BE2C (cell line): ENCODE measurements at regions not wholly inside any gene's neighbourhood (a gene's known extent, or its start where the extent isn't known, plus 50 kb on each side); places are given as distances from the start of the nearest gene placed in this dataset.

Experiments used
- DNase-seq: peaks from one replicate; pipeline ENCODE4 v3.0.0-alpha.2; 2020
- H3K27me3 ChIP-seq: fragments of 250-450 bp; sonication (Bioruptor Pico); 2 replicates; pipeline ENCODE4 v1.5.1; 2020; ENCODE audit warnings: mild to moderate bottlenecking
- H3K36me3 ChIP-seq: fragments of 250-450 bp; sonication (Bioruptor Pico); 2 replicates; pipeline ENCODE4 v1.5.1; 2020; ENCODE audit warnings: mild to moderate bottlenecking
- H3K4me1 ChIP-seq: fragments of 250-450 bp; sonication (Bioruptor Pico); 2 replicates; pipeline ENCODE4 v1.5.1; 2020
- H3K4me3 ChIP-seq: 2 replicates; pipeline ENCODE4 v1.5.1; 2011; ENCODE audit warnings: low read depth, low read length
- H3K9me3 ChIP-seq: fragments of 250-450 bp; sonication (Bioruptor Pico); 2 replicates; pipeline ENCODE4 v1.5.1; 2020
- TF ChIP-seq, protein P1 (sequence below): IDR thresholded peaks from 2 replicates; pipeline ENCODE4 v1.5.1; 2012; ENCODE audit warnings: mild to moderate bottlenecking, low read depth, low read length

DNA sequence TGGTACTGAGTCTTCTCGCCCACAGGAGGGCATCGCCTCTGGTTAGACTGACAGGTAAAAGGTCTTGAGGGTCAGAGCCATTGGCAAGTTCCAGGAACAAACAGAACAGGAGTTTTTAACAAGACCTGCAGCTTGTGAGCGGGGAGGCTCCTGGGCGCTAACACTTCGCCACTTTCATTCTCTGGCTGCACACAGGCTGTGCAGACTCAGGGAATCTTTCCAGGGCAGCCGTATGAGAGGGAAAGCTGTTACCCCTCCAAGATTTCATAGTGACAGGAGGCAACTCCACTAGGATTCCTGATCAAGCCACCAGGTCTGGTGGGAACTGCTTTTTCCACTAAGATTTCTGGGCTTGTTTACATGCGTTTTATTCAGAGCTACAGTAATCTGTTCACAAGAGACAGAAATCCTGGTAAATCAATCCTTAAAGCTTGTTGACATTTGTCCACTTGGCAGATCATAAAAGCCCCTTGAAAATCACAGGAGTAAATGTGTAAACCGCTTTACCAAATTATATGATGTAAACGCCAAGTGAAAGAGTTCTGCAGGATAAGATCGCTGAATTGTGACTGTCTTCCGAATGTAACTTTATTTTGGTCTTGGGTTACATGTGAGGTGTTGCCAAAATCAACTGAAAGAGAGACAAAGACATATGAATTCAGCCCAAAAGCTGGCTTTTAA is 190.6 kb downstream of the MZT1 start:
- Histone ChIP-seq H3K27me3 (no peaks in the 10 kb centered on the region), H3K4me3 (no peak overlapping the region), H3K36me3 (no peaks in the 10 kb centered on the region), H3K4me1 (peaks cover 3% of the 10 kb centered on the region; the same call in 1 of the 2 replicates), H3K9me3 (no peaks in the 10 kb centered on the region)
- TF ChIP-seq, protein P1, sequence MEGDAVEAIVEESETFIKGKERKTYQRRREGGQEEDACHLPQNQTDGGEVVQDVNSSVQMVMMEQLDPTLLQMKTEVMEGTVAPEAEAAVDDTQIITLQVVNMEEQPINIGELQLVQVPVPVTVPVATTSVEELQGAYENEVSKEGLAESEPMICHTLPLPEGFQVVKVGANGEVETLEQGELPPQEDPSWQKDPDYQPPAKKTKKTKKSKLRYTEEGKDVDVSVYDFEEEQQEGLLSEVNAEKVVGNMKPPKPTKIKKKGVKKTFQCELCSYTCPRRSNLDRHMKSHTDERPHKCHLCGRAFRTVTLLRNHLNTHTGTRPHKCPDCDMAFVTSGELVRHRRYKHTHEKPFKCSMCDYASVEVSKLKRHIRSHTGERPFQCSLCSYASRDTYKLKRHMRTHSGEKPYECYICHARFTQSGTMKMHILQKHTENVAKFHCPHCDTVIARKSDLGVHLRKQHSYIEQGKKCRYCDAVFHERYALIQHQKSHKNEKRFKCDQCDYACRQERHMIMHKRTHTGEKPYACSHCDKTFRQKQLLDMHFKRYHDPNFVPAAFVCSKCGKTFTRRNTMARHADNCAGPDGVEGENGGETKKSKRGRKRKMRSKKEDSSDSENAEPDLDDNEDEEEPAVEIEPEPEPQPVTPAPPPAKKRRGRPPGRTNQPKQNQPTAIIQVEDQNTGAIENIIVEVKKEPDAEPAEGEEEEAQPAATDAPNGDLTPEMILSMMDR, result no peak
- no peak for DNase-seq

DNA sequence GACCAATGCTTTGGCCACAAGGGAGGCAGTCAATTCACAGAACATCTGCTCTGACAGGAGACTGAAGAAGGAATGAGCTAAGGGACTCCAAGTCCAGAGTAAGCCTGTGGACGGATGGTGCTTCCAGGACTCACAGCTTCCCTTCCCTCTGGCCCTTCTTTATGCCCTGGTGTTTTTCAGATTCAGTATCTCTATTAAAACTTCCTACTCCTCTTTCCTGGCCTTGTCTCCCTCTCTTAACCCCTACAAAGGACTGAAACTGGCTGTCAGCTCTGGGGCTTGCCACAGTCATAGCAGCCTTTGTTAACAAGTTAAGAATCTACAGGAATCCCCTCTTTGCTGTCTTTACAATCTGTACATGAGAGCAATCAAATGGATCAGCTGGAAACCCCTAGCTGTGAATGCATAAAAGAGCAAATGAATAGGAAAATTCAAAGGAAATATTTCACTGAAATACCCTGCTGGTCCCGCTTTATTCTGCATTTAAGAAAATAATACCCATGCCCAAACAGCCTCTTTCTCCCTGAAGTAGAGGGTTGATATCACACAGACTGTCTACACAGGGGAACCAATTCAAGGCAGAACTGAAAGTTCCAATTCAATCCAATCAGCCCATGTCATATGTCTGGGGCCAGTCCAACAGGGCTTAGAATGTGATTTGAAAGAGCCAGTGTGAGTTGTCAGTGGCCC is 192.3 kb downstream of the MZT1 start:
- H3K27me3 ChIP-seq, result no peaks in the 10 kb centered on the region
- no peak overlapping the region for H3K4me3 ChIP-seq
- no peaks in the 10 kb centered on the region for H3K9me3 ChIP-seq
- no peaks in the 10 kb centered on the region for H3K36me3 ChIP-seq
- H3K4me1 ChIP-seq, result peaks cover 10% of the 10 kb centered on the region
- DNase-seq, result no peak
- TF ChIP-seq, protein P1, result no peak

DNA sequence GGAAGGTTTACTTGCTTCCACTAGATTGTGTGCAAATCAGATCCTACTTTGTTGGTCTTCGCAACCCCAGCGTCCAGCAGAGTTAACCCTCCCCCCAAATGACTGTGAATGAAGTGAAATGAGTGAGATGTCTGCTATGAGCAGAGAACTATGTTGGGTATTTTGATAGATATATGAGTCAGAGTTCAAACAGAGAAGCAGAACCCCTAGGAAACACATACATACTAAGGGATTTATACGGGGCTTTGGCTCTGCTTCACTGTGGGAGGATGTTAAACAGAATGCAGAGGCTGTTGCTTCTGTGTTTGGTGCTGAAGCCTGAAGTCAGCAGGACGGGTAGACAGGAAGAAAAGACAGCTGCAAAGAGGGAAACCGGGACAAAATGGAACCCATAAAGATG is 197.0 kb downstream of the MZT1 start:
- H3K4me1 ChIP-seq, result peaks cover 16% of the 10 kb centered on the region
- no peaks in the 10 kb centered on the region for H3K9me3 ChIP-seq
- DNase-seq, result no peak
- H3K27me3 ChIP-seq, result no peaks in the 10 kb centered on the region
- no peak overlapping the region for H3K4me3 ChIP-seq
- H3K36me3 ChIP-seq, result no peaks in the 10 kb centered on the region
- TF ChIP-seq, protein P1, result no peak

DNA sequence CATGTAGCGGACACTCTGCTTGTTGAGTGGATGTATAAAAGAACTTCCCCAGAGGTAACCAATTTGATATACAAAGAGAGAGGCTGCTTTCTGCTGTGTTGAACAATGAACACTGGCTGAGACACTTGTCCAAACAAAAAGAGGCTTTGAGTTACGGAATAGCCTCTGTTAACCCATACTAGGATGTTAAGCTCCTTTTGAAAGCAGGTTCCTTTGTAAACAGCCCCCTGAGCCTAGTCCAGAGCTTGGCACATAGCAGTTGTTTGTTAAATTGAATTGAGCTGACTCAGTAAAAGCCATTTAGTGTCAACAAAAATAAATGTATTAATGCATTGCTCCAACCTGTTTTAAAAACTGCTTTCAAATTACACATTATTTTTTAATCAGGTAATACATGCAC is 200.1 kb downstream of the MZT1 start:
- Histone ChIP-seq H3K27me3 (no peaks in the 10 kb centered on the region), H3K36me3 (no peaks in the 10 kb centered on the region), H3K4me1 (peaks cover 20% of the 10 kb centered on the region), H3K9me3 (no peaks in the 10 kb centered on the region), H3K4me3 (no peak overlapping the region)
- TF ChIP-seq, protein P1, result no peak
- DNase-seq, result no peak

DNA sequence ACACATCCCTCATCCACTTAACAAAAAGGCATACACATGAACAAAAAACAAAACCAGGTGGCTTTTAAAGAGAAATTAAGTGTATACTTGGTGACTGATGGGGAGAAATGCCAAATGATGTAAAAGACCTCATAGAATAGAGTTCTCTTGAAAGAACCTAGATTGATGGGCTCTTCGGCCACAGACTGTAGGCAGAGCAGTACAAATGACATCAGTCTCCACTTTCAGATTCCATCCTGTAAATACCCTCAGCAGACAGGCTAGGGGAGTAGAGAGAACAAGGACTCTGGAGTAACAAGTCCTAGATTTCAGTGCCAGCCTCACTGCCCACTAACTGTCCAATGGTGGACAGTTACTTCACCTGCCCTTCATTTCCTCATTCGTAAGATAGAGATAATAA is 203.8 kb downstream of the MZT1 start:
- no peaks in the 10 kb centered on the region for H3K36me3 ChIP-seq
- DNase-seq, result no peak

More for the DNA sequence above, 203.8 kb downstream of the MZT1 start:
- Histone ChIP-seq H3K4me1 (peaks cover 13% of the 10 kb centered on the region), H3K4me3 (no peak overlapping the region), H3K9me3 (no peaks in the 10 kb centered on the region), H3K27me3 (no peaks in the 10 kb centered on the region)
- TF ChIP-seq, protein P1, result no peak
